ENCODE measurements at regions not wholly inside any gene's neighbourhood (a gene's known extent, or its start where the extent isn't known, plus 50 kb on each side); places are given as distances from the start of the nearest gene placed in this dataset.

DNA sequence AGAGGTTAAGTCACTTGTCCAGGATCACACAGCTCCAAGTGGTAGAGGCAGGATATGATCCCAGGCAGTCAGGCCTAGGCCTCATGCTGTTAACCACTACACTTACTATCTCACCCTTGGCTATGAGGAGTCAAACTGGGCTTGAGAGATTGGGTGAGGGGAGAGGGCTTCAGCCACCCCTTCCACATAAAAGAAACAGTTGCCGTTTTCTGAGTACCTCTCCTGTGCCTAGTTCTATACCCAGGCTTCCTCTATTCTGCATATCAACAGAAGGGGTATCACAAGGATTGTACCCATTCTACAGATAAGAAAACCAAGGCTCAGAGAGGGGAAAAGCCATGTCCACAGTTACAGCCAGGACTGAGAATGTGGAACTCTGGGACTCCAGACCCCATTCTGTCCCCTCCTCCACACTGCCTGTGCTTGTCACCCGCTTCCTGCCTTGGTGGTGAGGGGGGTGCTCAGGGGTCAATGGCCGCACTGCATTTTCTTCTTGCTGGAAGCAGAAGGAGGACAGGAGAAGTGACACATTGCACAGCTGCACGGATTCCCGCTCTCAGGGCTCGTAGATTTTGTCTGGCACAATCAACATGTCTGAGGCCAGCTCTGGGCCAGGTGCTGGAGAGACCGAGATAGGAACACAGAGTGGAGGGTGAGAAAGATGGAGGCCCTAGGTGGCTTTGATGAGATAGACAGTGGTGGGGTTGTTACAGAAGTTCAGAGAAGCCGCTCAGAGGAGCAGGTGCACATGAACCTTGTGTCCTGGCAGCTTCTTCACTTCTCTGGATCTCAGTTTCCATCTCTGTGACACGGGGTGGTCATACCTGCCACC lies 108.4 kb upstream of the PTPN1 start:
- no peak for FAIRE-seq
- DNase-seq (ENCODE audit: insufficient read length, low spot score): no peak
- TF ChIP-seq POLR2A (IDR thresholded peaks at IDR 0.05; ENCODE audit: low read depth, low read length) (no peak), SPI1 (IDR thresholded peaks at IDR 0.05; ENCODE audit: low read depth, low read length) (no peak), POU2F2 (IDR thresholded peaks at IDR 0.05; ENCODE audit: low read depth, low read length) (no peak), PAX5 (IDR thresholded peaks at IDR 0.05; ENCODE audit: insufficient read depth, low read length, severe bottlenecking) (no peak), TAF1 (IDR thresholded peaks at IDR 0.05; ENCODE audit: low read depth, low read length) (no peak), POLR2AphosphoS5 (IDR thresholded peaks at IDR 0.05; ENCODE audit: low read depth, low read length) (no peak)

GRCh38 chr20:50403565-50404418 lies 106.4 kb upstream of the PTPN1 start:
- DNase-seq (ENCODE audit: insufficient read length, low spot score) (no peak), FAIRE-seq (no peak)
- TF ChIP-seq PAX5 (IDR thresholded peaks at IDR 0.05; ENCODE audit: insufficient read depth, low read length, severe bottlenecking) (no peak), POLR2A (IDR thresholded peaks at IDR 0.05; ENCODE audit: low read depth, low read length) (no peak), TAF1 (IDR thresholded peaks at IDR 0.05; ENCODE audit: low read depth, low read length) (no peak), POLR2AphosphoS5 (IDR thresholded peaks at IDR 0.05; ENCODE audit: low read depth, low read length) (no peak), POU2F2 (IDR thresholded peaks at IDR 0.05; ENCODE audit: low read depth, low read length) (no peak), SPI1 (IDR thresholded peaks at IDR 0.05; ENCODE audit: low read depth, low read length) (no peak)

GRCh38 chr20:50404419-50405234 lies 105.6 kb upstream of the PTPN1 start:
- no peak for TF ChIP-seq POLR2AphosphoS5 (IDR thresholded peaks at IDR 0.05; ENCODE audit: low read depth, low read length)
- DNase-seq (ENCODE audit: insufficient read length, low spot score): no peak
- FAIRE-seq: no peak

- no peak for FAIRE-seq
Measured at GRCh38 chr20:50405235-50405914, 104.8 kb upstream of the PTPN1 start.

GRCh38 chr20:50405915-50406609 lies 104.1 kb upstream of the PTPN1 start:
- TF ChIP-seq PAX5 (IDR thresholded peaks at IDR 0.05; ENCODE audit: insufficient read depth, low read length, severe bottlenecking): no peak
- TF ChIP-seq TAF1 (IDR thresholded peaks at IDR 0.05; ENCODE audit: low read depth, low read length): no peak
- no peak for TF ChIP-seq POLR2AphosphoS5 (IDR thresholded peaks at IDR 0.05; ENCODE audit: low read depth, low read length)
- TF ChIP-seq SPI1 (IDR thresholded peaks at IDR 0.05; ENCODE audit: low read depth, low read length): no peak
- no peak for TF ChIP-seq POLR2A (IDR thresholded peaks at IDR 0.05; ENCODE audit: low read depth, low read length)
- TF ChIP-seq POU2F2 (IDR thresholded peaks at IDR 0.05; ENCODE audit: low read depth, low read length): no peak
- FAIRE-seq (no peak), DNase-seq (ENCODE audit: insufficient read length, low spot score) (no peak)

More at GRCh38 chr20:50405235-50405914, 104.8 kb upstream of the PTPN1 start:
- DNase-seq (ENCODE audit: insufficient read length, low spot score): no peak
- TF ChIP-seq POLR2A (IDR thresholded peaks at IDR 0.05; ENCODE audit: low read depth, low read length) (no peak), POU2F2 (IDR thresholded peaks at IDR 0.05; ENCODE audit: low read depth, low read length) (no peak), TAF1 (IDR thresholded peaks at IDR 0.05; ENCODE audit: low read depth, low read length) (no peak), POLR2AphosphoS5 (IDR thresholded peaks at IDR 0.05; ENCODE audit: low read depth, low read length) (no peak), PAX5 (IDR thresholded peaks at IDR 0.05; ENCODE audit: insufficient read depth, low read length, severe bottlenecking) (no peak), SPI1 (IDR thresholded peaks at IDR 0.05; ENCODE audit: low read depth, low read length) (no peak)

GRCh38 chr20:50406610-50407136 lies 103.5 kb upstream of the PTPN1 start:
- no peak for DNase-seq (ENCODE audit: insufficient read length, low spot score)
- FAIRE-seq: no peak
- no peak for TF ChIP-seq TAF1 (IDR thresholded peaks at IDR 0.05; ENCODE audit: low read depth, low read length)
- no peak for TF ChIP-seq SPI1 (IDR thresholded peaks at IDR 0.05; ENCODE audit: low read depth, low read length)
- TF ChIP-seq PAX5 (IDR thresholded peaks at IDR 0.05; ENCODE audit: insufficient read depth, low read length, severe bottlenecking): no peak
- no peak for TF ChIP-seq POLR2AphosphoS5 (IDR thresholded peaks at IDR 0.05; ENCODE audit: low read depth, low read length)
- TF ChIP-seq POU2F2 (IDR thresholded peaks at IDR 0.05; ENCODE audit: low read depth, low read length): no peak
- no peak for TF ChIP-seq POLR2A (IDR thresholded peaks at IDR 0.05; ENCODE audit: low read depth, low read length)

GRCh38 chr20:50408526-50409364 lies 101.4 kb upstream of the PTPN1 start:
- no peak for DNase-seq (ENCODE audit: insufficient read length, low spot score)
- FAIRE-seq: no peak
- TF ChIP-seq SPI1 (IDR thresholded peaks at IDR 0.05; ENCODE audit: low read depth, low read length) (no peak), PAX5 (IDR thresholded peaks at IDR 0.05; ENCODE audit: insufficient read depth, low read length, severe bottlenecking) (no peak), POU2F2 (IDR thresholded peaks at IDR 0.05; ENCODE audit: low read depth, low read length) (no peak), TAF1 (IDR thresholded peaks at IDR 0.05; ENCODE audit: low read depth, low read length) (no peak), POLR2A (IDR thresholded peaks at IDR 0.05; ENCODE audit: low read depth, low read length) (no peak), POLR2AphosphoS5 (IDR thresholded peaks at IDR 0.05; ENCODE audit: low read depth, low read length) (no peak)
